NCI-H524 (cell line): ENCODE measurements at regions not wholly inside any gene's neighbourhood (a gene's known extent, or its start where the extent isn't known, plus 50 kb on each side); places are given as distances from the start of the nearest gene placed in this dataset.

Experiments used
- DNase-seq, 2 experiments: peaks; one replicate each; lab custom pipeline; 2025; lab: John Stamatoyannopoulos, UW

DNA sequence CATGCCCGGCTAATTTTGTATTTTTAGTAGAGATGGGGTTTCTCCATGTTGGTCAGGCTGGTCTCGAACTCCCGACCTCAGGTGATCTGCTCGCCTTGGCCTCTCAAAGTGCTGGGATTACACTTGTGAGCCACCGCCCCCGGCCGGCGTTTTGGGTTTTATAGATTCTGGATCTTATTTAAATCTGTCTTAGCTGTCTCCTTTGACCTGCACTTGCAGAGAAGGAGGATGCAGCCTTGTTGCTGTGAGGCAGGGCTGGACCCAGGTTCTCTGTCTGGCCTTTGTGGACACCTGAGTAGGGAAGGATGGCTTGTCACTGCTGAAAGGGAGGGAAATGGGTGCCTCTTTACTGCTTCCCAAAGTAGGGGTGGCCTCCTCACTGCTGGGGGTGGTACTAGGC is 83.0 kb upstream of the HS6ST1 start:
- no peak for DNase-seq

DNA sequence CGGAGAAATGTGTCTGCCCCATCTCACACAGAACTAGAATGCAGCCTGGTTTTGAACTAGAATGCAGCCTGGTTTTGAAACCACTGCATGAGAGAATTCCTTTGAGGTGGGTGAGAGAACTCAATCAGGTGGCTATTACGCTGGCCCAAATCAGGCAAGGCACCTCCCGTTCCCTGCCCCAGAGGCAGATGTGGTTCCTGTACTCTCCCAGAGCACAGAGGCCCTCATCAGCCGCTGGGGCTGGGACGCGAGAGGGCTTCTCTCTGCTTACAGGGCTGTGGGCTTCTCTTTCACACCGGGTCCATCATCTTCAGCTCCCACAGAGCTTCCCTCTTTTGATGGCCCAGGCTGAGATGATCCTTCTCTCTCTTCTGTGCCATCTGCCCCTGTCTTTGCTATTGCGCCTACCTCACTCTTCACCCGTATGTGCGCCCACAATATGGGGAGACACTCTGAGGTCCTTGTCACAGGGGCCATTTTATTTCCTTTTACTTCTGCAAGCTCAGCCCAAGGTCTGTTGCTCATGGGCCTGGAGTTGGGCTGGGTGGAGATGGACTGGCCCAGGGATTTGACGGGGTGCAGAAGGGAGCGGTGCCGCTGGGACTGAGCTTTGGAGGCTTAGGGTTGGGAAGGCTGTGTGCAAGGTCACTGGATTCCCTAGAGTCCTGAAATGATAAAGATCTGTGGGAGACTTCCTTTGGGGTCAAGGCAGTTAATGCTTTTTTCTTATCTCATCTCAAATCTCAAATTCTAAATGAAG is 84.4 kb upstream of the HS6ST1 start:
- no peak for DNase-seq

DNA sequence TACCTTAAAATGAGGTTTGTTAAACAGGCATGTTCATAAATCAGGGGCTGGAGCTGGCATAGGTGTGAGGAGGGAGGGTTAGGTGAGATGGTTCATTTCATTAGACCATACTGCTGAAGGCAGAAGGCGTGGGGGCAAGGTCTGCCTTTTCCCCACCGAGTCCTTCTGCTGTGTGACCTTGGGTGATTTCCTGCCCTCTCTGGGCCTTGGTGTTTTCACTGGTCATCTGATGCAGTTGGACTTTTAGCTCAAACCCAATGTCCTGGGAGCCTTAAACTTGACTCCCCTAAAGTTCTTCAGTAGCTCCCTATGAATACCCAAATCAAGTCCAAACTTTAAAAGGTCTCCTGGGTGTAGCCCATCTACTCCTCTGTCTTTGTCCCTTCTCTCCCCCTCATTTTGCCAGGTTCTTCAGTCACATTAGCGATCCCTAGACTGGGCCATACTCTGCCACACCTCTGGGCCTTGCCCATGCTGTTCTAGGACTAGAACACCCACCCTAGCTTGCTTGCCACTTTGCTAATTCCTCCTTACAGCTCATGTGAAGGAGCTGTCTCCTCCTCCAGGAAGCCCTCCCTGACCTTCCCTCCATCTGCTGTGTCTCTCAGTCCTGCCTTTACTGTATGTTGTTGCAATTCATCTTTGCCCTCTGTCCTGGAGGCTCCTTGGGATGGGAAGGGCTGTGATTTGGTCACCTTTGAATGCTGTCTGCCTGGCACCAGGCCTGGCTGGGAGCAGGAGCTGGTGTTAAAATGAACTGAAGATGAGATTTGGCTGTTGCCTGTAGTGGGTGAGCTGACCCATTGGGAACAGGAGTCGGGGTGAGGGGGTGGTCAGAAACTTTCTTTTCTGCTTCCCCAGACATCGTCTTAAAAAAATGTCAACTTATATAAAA is 85.4 kb upstream of the HS6ST1 start:
- DNase-seq, result no peak

DNA sequence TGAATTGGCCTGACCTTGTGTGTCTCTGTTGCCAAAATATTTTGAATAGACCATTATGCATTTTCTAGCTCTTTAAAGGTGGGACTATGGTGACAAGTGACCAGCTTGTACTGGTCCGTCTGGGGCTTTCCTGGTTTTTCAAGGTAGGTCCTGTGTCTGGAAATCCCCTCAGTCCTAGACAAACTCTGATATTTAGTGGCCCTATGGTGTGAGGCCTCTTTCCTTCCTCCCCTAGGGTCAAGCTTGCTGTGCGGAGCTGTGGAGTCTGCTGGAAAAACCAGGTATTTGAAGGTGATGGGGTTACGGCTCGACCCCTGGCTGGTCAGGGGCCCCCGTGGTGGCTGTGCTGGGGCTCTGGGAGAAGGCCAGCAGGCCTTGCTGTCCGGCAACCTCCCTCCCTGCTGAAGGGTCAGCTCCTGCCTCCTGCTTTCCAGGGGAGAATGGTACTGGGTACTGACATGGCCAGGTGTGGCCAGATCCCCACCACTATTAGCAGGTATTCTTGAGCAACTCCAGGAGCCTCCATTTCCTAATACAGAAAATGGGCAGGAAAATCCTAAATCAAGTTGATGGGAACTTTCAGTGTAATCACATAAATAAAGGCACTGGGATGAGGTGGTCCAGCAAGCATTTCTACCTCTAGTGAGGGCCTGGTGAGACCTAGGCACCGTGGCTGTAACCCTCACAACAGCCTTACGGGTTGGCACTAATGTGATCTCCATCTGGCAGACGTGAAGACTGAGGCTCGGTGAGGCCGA is 86.2 kb upstream of the HS6ST1 start:
- DNase-seq, result no peak

- DNase-seq, result no peak
These were observed 86.8 kb upstream of the HS6ST1 start for GRCh38 chr2:128405467-128405900.

DNA sequence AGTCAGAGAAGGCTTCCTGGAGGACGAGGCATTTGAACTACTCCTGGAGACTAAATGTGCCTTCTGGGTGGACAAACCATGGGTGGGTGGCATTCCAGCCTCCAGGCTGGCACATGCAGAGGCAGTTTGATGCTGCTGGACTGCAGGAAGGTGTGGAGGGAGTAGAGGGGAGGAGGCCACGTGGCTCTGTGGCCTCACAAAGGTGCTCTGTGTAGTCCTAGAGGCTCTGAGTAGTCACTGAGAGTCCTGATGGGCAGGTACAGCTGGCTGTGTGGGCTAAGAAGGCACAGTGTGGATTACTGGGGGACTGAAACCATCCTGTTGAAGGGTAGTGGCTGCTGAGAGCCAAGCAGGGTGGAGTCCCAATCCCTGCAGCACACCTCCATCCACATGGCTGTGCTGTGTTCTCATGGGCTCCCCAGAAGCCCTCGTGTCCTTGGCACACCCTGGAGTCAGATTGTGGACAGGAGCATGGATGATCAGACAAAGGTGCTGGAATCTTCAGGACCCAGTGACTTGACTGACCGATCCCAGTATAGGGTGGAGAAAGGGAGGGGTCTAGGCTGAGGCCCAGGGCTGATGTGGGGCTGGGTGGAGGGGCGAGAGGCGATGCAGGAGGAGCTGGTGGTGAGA is 87.4 kb upstream of the HS6ST1 start:
- no peak for DNase-seq

DNA sequence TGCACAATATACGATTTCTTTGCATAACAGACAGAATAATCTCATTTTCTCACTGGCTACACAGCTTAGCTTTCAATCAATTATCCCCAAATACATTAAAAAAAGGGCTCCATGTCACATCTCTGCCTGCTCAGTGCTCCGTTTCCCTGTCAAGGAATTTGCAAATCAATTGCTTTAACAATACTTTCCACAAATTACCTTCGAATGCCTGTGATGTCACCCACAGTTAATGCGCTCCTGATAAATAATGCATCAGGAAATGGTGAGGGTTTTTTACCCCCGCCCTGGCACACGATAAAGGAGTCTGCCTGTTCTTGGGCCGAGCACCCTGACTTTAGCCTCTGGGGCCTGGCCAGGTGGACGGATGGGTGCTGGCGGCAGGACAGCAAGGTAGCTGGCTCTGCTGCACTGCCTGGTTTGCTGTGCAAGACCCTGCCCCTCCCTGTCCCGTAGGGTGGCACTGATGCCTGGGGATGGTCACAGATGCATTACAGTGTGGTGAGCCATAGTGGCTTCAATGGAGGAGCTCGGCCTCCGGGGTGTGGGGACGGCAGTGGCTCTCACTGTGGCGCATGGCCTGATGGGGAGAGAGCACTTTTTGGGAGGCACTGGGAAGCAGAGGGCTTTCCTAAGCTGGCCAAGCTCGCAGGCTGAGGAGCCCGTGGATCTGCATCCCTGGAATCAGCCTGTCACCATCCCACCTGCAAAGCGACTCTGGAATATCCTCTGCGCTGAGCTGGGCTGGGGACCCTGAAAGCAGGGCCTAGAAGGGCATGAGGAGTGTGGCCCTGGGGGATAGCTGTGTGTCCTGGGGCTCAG is 88.3 kb upstream of the HS6ST1 start:
- no peak for DNase-seq

DNA sequence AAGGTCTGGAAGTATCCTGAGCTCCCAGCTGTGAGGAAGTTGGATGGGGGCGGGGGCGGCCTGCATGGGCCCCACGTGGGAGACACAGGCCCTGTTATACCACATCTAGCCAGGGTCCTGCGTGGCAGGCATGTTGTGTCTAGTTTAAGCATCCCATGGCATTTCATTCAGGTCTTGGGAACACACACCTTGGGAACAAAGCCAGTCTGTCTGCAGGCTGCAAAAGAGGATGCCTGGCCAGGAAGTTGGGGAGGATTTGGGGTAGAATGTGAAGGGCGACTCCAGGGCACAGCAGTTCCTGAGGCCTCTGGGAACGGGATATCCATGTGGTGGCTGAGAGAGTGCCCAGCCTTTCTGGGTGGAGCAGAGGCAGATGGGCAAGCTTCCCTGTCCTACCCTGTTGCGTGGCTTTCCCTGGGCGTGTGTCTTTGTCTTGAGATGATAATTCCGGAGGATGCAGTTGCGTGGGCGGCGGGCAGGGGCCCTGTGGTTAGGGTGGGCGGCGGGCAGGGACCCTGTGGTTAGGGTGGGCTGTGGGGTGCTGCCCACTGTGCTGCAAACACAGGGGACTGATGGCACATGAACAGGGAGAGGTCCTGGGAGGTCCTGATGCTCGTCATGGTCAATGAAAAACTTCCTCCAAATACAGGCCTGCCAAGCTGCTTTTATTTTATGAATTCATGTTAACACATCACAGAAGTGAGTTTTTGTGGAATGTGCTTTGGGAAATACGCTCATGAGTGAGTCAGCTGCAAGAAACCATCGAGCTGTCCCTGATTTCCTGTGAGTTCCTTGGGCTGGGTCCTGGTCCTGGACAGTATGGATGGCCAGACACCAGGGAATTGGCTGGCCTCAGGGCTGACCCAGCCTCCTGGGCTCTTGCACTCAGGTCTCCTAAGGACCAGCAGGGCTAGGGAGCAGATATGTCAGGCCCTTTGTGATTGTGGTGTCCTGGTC is 90.0 kb upstream of the HS6ST1 start:
- no peak for DNase-seq

DNA sequence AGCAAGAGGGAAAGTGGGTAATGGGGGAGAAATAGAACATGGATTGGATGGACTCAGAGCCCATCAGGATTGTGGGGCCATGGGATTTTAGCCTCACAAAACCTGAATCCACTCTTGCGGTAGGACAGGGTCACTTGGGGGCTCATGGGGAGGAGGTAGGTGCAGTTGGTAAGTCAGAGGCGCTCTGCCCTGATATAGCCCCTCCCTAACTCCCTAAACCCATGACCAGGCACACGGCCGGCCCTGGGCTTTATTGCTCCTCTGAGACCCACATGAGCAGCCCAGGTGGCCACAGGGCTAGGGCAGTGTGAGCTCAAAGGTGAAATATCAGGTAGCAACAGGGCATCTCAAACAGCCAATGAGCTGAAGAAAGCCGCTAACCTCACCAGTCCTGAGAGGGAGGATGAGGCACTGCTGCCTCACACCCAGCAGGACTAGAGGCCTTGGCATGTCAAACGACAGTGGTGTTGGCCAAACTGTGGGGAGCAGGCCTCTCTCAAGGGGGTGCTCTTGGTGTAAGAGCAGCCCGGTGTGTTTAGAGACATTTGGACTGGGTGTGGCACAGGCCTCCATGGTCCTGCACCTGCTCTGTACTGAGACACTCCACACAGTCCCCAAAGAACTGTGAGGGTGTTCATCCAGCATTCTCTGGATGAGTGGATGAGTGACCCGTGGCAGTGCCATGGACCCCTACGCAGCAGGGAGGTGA is 90.8 kb upstream of the HS6ST1 start:
- DNase-seq, result no peak

DNA sequence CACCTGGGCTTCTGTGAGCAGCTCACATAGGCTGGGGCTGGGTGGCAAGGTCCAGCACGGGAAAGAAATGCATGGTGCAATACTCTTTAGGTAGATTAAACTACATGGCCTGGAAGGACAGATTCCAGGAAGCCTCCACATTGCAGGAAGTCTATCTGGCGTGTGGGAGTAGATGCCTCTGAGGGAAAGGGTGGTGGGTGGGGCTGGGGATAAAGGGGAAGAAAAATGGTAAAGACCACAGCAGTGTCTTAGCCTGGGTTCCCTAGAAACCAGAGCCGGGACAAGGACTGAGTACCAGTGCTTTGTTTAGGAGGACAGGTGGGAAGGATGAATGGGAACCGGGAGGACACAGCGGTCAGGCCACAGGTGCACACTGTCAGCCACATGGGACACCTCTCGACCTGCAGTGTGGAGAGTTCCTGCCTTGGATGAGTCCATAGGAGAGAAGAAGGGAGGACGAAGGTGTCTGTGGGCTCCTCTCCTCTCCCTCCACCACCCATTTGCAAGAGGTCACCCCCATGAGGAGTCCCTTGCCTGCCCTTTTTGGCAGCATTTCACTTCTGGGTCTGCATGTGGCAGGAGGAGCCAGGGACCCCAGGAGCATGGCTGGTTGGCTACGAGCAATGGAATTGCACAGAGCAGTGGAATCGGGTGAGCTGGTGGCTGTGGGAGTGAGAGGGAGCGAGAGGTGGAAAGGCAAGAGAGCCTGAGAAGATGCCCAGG is 91.5 kb upstream of the HS6ST1 start:
- DNase-seq, result no peak

DNA sequence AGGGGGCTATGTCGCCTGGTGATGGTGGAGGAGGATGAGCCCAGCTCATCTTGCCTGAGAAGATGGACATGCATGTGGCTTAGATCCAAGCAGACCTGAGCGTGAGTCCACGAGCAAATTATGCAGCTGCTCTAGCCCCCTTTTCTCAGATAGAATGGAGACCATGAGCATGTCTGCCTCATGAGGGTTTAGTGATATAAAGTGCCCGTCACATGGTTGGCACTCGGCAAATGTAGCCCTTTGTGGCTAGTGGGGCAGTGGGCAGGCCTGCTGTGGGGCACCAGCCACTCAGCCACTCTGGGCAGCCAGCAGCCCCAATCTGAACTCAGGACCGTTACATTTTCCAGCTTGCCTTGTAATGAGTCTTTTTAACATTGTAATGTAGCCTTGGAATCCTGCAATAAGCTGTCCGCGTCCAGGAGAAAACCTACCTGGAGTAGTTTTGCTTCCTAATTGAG is 92.1 kb upstream of the HS6ST1 start:
- no peak for DNase-seq

- no peak for DNase-seq
These were observed 92.8 kb upstream of the HS6ST1 start for GRCh38 chr2:128411431-128411830.

GRCh38 chr2:128412181-128412871 is 93.7 kb upstream of the HS6ST1 start:
- DNase-seq, result no peak

GRCh38 chr2:128413014-128413717 is 94.5 kb upstream of the HS6ST1 start:
- no peak for DNase-seq

- DNase-seq, result peak; percentile 89 to 95
These were observed 95.2 kb upstream of the HS6ST1 start for GRCh38 chr2:128413718-128414341.

DNA sequence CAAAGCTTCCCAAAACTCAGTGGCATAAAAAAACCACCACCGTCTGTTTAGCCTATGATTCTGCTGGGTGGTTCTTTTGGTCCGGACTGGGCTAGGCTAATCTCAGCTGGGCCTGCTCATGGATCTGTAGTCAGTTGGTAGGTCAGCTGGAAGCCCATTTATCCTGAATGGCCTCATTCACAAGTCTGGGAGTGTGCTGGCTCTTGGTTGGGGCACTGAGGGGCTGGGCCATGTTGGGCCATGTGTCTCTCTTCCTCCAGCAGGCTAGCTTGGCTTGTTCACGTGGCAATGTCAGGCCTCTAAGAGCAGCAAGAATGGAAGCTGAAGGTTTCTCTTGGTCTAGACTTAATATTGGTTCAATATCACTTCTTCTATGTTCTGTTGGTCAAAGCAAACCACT is 95.7 kb upstream of the HS6ST1 start:
- DNase-seq, result no peak
